Mesenchymal stem cell (in vitro differentiated cells and primary cell): ENCODE measurements at regions not wholly inside any gene's neighbourhood (a gene's known extent, or its start where the extent isn't known, plus 50 kb on each side); places are given as distances from the start of the nearest gene placed in this dataset.

Experiments used
- DNase-seq: peaks from one replicate; pipeline ENCODE4 v3.0.0-alpha.2; 2013
- H2AFZ ChIP-seq: one replicate; pipeline ENCODE4 v1.6.1; 2013; ENCODE audit warnings: low read depth, mild to moderate bottlenecking, control low read depth, inconsistent platforms, low read length, moderate library complexity
- H2AK5ac ChIP-seq: 2 replicates; pipeline ENCODE4 v1.6.1; 2013; ENCODE audit warnings: low read length, moderate library complexity, mild to moderate bottlenecking, inconsistent platforms; ENCODE audit not compliant: severe bottlenecking
- H2BK120ac ChIP-seq: one replicate; pipeline ENCODE4 v1.6.1; 2013; ENCODE audit warnings: low read depth, mild to moderate bottlenecking, inconsistent platforms, low read length, moderate library complexity
- H2BK12ac ChIP-seq, 2 experiments: one replicate each; pipeline ENCODE4 v1.6.1; 2013; ENCODE audit warnings: inconsistent platforms in 2 of 2, low read length in 2 of 2, mild to moderate bottlenecking in 2 of 2, moderate library complexity in 2 of 2, control low read depth in 1 of 2
- H2BK15ac ChIP-seq: one replicate; pipeline ENCODE4 v1.6.1; 2013; ENCODE audit warnings: mild to moderate bottlenecking, low read depth, inconsistent platforms; ENCODE audit not compliant: poor library complexity, severe bottlenecking
- H2BK5ac ChIP-seq: 2 replicates; pipeline ENCODE4 v1.6.1; 2013; ENCODE audit warnings: low read depth, mild to moderate bottlenecking, low read length, control low read depth, inconsistent platforms; ENCODE audit not compliant: poor library complexity, severe bottlenecking
- H3K14ac ChIP-seq, 2 experiments: one replicate each; pipeline ENCODE4 v1.6.1; 2013; ENCODE audit warnings: inconsistent platforms in 2 of 2, low read length in 2 of 2, control low read depth in 1 of 2, mild to moderate bottlenecking in 1 of 2, moderate library complexity in 1 of 2
- H3K18ac ChIP-seq, 2 experiments: one replicate each; pipeline ENCODE4 v1.6.1; 2013; ENCODE audit warnings: inconsistent platforms in 2 of 2, low read length in 2 of 2, control low read depth in 1 of 2, low read depth in 1 of 2, mild to moderate bottlenecking in 1 of 2
- H3K23ac ChIP-seq, 2 experiments: one replicate each; pipeline ENCODE4 v1.6.1; 2013; ENCODE audit warnings: inconsistent platforms in 2 of 2, low read length in 2 of 2, mild to moderate bottlenecking in 2 of 2, moderate library complexity in 2 of 2, control low read depth in 1 of 2
- H3K27ac ChIP-seq: 2 replicates; pipeline ENCODE4 v1.5.1; 2013; ENCODE audit warnings: mild to moderate bottlenecking, moderate library complexity, low read length, control low read depth, inconsistent platforms; ENCODE audit not compliant: poor library complexity, severe bottlenecking
- H3K27me3 ChIP-seq, 2 experiments: 2 replicates each; pipeline versions ENCODE4 v1.6.1 to v1.7.0; 2013; ENCODE audit warnings: low read length in 2 of 2, mild to moderate bottlenecking in 2 of 2, moderate library complexity in 2 of 2, control low read depth in 1 of 2, inconsistent platforms in 1 of 2; ENCODE audit not compliant: control insufficient read depth in 1 of 2, insufficient read depth in 1 of 2
- H3K36me3 ChIP-seq, 2 experiments: 2 replicates each; pipeline versions ENCODE4 v1.6.1 to v1.7.0; 2013; ENCODE audit warnings: low read length in 2 of 2, control low read depth in 1 of 2, inconsistent platforms in 1 of 2, low read depth in 1 of 2, mild to moderate bottlenecking in 1 of 2; ENCODE audit not compliant: insufficient read depth in 2 of 2, control insufficient read depth in 1 of 2
- H3K4ac ChIP-seq, 2 experiments: one replicate each; pipeline ENCODE4 v1.6.1; 2013; ENCODE audit warnings: inconsistent platforms in 2 of 2, low read length in 2 of 2, mild to moderate bottlenecking in 2 of 2, moderate library complexity in 2 of 2, control low read depth in 1 of 2, low read depth in 1 of 2
- H3K4me1 ChIP-seq: 2 replicates; pipeline ENCODE4 v1.6.1; 2013; ENCODE audit warnings: low read depth, low read length, control low read depth; ENCODE audit not compliant: control insufficient read depth, insufficient read depth
- H3K4me2 ChIP-seq: 2 replicates; pipeline ENCODE4 v1.6.1; 2013; ENCODE audit warnings: low read length, mild to moderate bottlenecking, inconsistent platforms; ENCODE audit not compliant: poor library complexity, severe bottlenecking
- H3K4me3 ChIP-seq, 2 experiments: 2 replicates each; pipeline versions ENCODE4 v1.5.1 to v1.7.0; 2013; ENCODE audit warnings: low read length in 2 of 2, mild to moderate bottlenecking in 2 of 2, control low read depth in 1 of 2, low read depth in 1 of 2; ENCODE audit not compliant: insufficient read depth in 1 of 2
- H3K79me1 ChIP-seq: replicated peaks from 2 replicates; pipeline ENCODE4 v1.6.1; 2013; ENCODE audit warnings: mild to moderate bottlenecking, control low read depth, low read length, inconsistent platforms; ENCODE audit not compliant: poor library complexity, severe bottlenecking
- H3K9ac ChIP-seq: 2 replicates; pipeline ENCODE4 v1.7.0; 2013; ENCODE audit warnings: mild to moderate bottlenecking, low read length, moderate library complexity
- H3K9me3 ChIP-seq: 2 replicates; pipeline ENCODE4 v1.7.0; 2013; ENCODE audit warnings: mild to moderate bottlenecking, low read length; ENCODE audit not compliant: control insufficient read depth
- H4K8ac ChIP-seq: one replicate; pipeline ENCODE4 v1.6.1; 2013; ENCODE audit warnings: inconsistent platforms, mild to moderate bottlenecking, low read length, moderate library complexity
- H4K91ac ChIP-seq: one replicate; pipeline ENCODE4 v1.6.1; 2013; ENCODE audit warnings: mild to moderate bottlenecking, low read length, inconsistent platforms
- WGBS: methylation state at CpG from one replicate; pipeline ENCODE4 v1.1.7; 2013; ENCODE audit warnings: mixed read lengths; 5-methylcytosine and 5-hydroxymethylcytosine counted together

DNA sequence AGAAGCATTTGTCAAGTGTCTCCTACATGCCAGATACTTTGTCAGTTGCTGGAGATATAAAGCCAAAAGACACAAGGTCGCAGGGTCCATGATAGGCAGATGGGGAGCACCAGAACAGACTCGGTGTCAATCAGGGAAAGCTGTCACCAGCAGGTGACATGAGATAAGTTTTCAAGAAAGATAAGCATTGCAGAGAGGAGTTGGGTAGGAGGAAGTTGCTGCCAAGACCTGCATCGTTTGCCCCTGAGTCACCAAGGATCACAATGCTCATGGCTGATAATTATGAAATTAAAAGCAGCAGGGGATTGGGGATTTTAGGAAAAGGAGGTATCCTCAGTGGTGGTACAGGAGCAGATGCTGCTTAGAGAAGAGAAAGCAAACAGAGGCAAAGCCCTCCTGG lies 551.1 kb upstream of the CDH11 start:
- no peak overlapping the region for H2AFZ ChIP-seq
- H2BK120ac ChIP-seq = no peak overlapping the region
- no peak overlapping the region for H4K91ac ChIP-seq
- no peak overlapping the region for H3K4me2 ChIP-seq
- DNase-seq = no peak
- no peak overlapping the region for H3K18ac ChIP-seq
- no peak overlapping the region for H3K27ac ChIP-seq
- no peak overlapping the region for H3K23ac ChIP-seq
- H3K14ac ChIP-seq = no peak overlapping the region
- no peaks in the 10 kb centered on the region for H3K4me1 ChIP-seq
- H2AK5ac ChIP-seq = no peak overlapping the region
- H3K9me3 ChIP-seq = peaks cover 12% of the 10 kb centered on the region
- no peak overlapping the region for H2BK12ac ChIP-seq
- H2BK15ac ChIP-seq = no peak overlapping the region
- no peak overlapping the region for H2BK5ac ChIP-seq
- no peak overlapping the region for H3K9ac ChIP-seq
- no peak overlapping the region for H3K4me3 ChIP-seq
- H3K79me1 ChIP-seq = no peaks in the 10 kb centered on the region
- WGBS = 26% methylated on average over 3 of the region's 3 CpGs
- H4K8ac ChIP-seq = no peak overlapping the region
- H3K27me3 ChIP-seq = no peaks in the 10 kb centered on the region
- H3K4ac ChIP-seq = no peak overlapping the region
- H3K36me3 ChIP-seq = no peaks in the 10 kb centered on the region

GRCh38 chr16:65671071-65671470 lies 549.2 kb upstream of the CDH11 start:
- H3K4me1 ChIP-seq = no peaks in the 10 kb centered on the region
- H4K8ac ChIP-seq = no peak overlapping the region
- WGBS = 93% methylated on average over 4 of the region's 4 CpGs
- no peaks in the 10 kb centered on the region for H3K27me3 ChIP-seq
- no peak overlapping the region for H3K4me3 ChIP-seq
- no peak overlapping the region for H3K4ac ChIP-seq
- H3K9me3 ChIP-seq = peaks cover 12% of the 10 kb centered on the region
- H3K18ac ChIP-seq = peak overlapping the region in 1 of 2 experiments; percentile 19
- peak overlapping the region in 1 of 2 experiments; percentile 22 for H3K14ac ChIP-seq
- no peak overlapping the region for H4K91ac ChIP-seq
- no peaks in the 10 kb centered on the region for H3K79me1 ChIP-seq
- no peak overlapping the region for H2BK5ac ChIP-seq
- H2BK12ac ChIP-seq = no peak overlapping the region
- no peak overlapping the region for H2BK120ac ChIP-seq
- no peak overlapping the region for H2AK5ac ChIP-seq
- DNase-seq = no peak
- no peak overlapping the region for H2AFZ ChIP-seq
- no peak overlapping the region for H2BK15ac ChIP-seq
- no peak overlapping the region for H3K9ac ChIP-seq
- no peak overlapping the region for H3K27ac ChIP-seq
- H3K23ac ChIP-seq = peak overlapping the region in 1 of 2 experiments; percentile 93
- no peaks in the 10 kb centered on the region for H3K36me3 ChIP-seq
- no peak overlapping the region for H3K4me2 ChIP-seq

DNA sequence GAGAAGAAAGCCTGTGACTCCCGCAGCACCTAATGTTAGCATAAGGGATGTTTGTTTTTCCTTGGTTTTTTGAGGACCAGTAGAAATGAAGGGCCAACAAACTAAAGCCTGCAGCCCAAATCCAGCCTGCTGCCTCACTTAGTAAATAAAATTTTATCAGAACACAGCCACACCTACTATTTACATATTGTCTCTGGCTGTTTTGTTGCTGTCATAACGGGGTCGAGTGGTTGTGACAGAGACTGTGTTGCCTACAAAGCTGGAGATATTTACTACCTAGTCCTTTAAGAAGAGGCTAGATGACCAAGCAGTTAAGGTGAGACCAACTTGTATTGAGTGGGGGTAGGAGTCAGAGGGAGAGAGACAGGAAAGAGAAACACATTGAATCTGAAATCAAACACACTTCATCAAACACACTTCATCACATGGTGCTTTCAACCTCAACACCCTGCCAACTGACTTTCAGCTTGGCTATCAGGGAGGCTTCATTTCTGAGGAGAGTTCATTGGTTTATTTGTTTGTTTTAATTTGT lies 546.3 kb upstream of the CDH11 start:
- no peak for DNase-seq
- no peak overlapping the region for H3K4me3 ChIP-seq
- H3K36me3 ChIP-seq = no peaks in the 10 kb centered on the region
- WGBS = no CpG with 5 or more reads among the region's 3 CpGs
- no peaks in the 10 kb centered on the region for H3K27me3 ChIP-seq
- no peaks in the 10 kb centered on the region for H3K79me1 ChIP-seq
- H2BK15ac ChIP-seq = no peak overlapping the region
- H2BK5ac ChIP-seq = no peak overlapping the region
- H3K9ac ChIP-seq = no peak overlapping the region
- H4K91ac ChIP-seq = no peak overlapping the region
- H3K18ac ChIP-seq = no peak overlapping the region
- no peaks in the 10 kb centered on the region for H3K4me1 ChIP-seq
- no peak overlapping the region for H3K4me2 ChIP-seq
- H3K4ac ChIP-seq = no peak overlapping the region
- no peak overlapping the region for H3K23ac ChIP-seq
- H3K27ac ChIP-seq = no peak overlapping the region
- H2AK5ac ChIP-seq = no peak overlapping the region
- H3K14ac ChIP-seq = no peak overlapping the region
- no peak overlapping the region for H4K8ac ChIP-seq
- H3K9me3 ChIP-seq = peaks cover 12% of the 10 kb centered on the region
- no peak overlapping the region for H2BK120ac ChIP-seq
- no peak overlapping the region for H2AFZ ChIP-seq
- no peak overlapping the region for H2BK12ac ChIP-seq

DNA sequence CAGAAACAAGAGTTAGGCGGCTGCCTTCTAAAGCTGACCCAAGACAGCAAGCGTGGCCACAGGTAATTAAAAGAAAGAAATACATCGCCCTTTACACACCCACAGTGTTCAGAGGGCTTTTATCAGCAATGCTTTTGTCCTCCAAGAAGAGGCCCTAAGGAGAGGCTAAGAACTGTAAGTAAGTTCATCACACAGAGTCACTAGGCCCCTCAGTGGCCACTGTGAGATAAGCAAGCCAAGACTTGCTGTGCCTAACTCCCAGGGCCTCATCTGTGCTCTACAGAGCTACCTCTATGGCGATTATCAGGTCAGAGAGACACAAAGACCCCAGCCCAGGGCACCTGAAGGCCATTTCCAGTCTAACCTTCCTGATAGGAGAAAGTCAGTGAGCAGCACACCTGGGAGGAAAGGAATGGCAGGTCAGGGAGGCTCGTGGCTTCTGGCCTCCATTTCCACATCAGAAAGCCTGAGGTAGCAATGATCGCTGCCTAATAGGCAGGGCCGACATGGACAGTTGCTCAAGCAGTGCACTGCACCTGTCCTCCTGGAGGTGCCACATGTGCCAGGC lies 545.2 kb upstream of the CDH11 start:
- H3K4me3 ChIP-seq = no peak overlapping the region
- H3K27me3 ChIP-seq = no peaks in the 10 kb centered on the region
- no peak overlapping the region for H3K27ac ChIP-seq
- no peak overlapping the region for H4K91ac ChIP-seq
- H4K8ac ChIP-seq = peak overlapping the region; percentile 64
- no peak overlapping the region for H2AFZ ChIP-seq
- H2BK15ac ChIP-seq = no peak overlapping the region
- H2BK5ac ChIP-seq = no peak overlapping the region
- peak; percentile 34 for DNase-seq
- no peak overlapping the region for H3K9ac ChIP-seq
- peak overlapping the region in 1 of 2 experiments; percentile 28 for H2BK12ac ChIP-seq
- H2AK5ac ChIP-seq = no peak overlapping the region
- H3K79me1 ChIP-seq = no peaks in the 10 kb centered on the region
- H3K23ac ChIP-seq = no peak overlapping the region
- H3K14ac ChIP-seq = peak overlapping the region in 1 of 2 experiments; percentile 37
- H3K4ac ChIP-seq = no peak overlapping the region
- H3K4me1 ChIP-seq = no peaks in the 10 kb centered on the region
- H3K9me3 ChIP-seq = peaks cover 7% of the 10 kb centered on the region
- H2BK120ac ChIP-seq = no peak overlapping the region
- H3K18ac ChIP-seq = peak overlapping the region in 1 of 2 experiments; percentile 19
- no peak overlapping the region for H3K4me2 ChIP-seq
- H3K36me3 ChIP-seq = no peaks in the 10 kb centered on the region
- WGBS = 89% methylated on average over 7 of the region's 7 CpGs
